OCI-LY3 (cell line): ENCODE measurements at regions not wholly inside any gene's neighbourhood (a gene's known extent, or its start where the extent isn't known, plus 50 kb on each side); places are given as distances from the start of the nearest gene placed in this dataset.
"Not testable (repeated sequence)": the region's sequence is repeated elsewhere in the genome, so short reads cannot be mapped to it uniquely, and the experiment has no call there.

Experiments used
- H2AFZ ChIP-seq: fragments of 200-600, 300-600 bp; shearing (Covaris generic); 2 replicates; pipeline ENCODE4 v1.6.0; 2014; ENCODE audit warnings: antibody characterized with exemption, low read depth, low read length
- H3K27ac ChIP-seq: fragments of 200-600, 300-600 bp; sonication (generic); 2 replicates; pipeline ENCODE4 v1.5.1; 2014; ENCODE audit warnings: mild to moderate bottlenecking, low read length, moderate library complexity, mixed read lengths
- H3K27me3 ChIP-seq: fragments of 200-600, 300-600 bp; sonication (generic); 2 replicates; pipeline ENCODE4 v1.6.1; 2014; ENCODE audit warnings: low read depth, low read length, mixed read lengths
- H3K36me3 ChIP-seq: fragments of 200-600, 300-600 bp; sonication (generic); replicated peaks from 2 replicates; pipeline ENCODE3; 2014; ENCODE audit warnings: low read depth, low read length, mixed read lengths
- H3K4me1 ChIP-seq: fragments of 300-600, 200-600 bp; sonication (generic); 2 replicates; pipeline ENCODE4 v1.6.1; 2014; ENCODE audit warnings: low read length, mixed read lengths
- H3K4me2 ChIP-seq: fragments of 200-600, 300-600 bp; sonication (generic); 2 replicates; pipeline ENCODE4 v1.6.1; 2014; ENCODE audit warnings: low read length, mixed read lengths
- H3K4me3 ChIP-seq: fragments of 300-600, 200-600 bp; sonication (generic); 2 replicates; pipeline ENCODE4 v1.5.1; 2014; ENCODE audit warnings: antibody characterized with exemption, mild to moderate bottlenecking, low read length, moderate library complexity
- H3K79me2 ChIP-seq: fragments of 300-600, 200-600 bp; shearing (Covaris generic); 2 replicates; pipeline ENCODE4 v1.6.1; 2014; ENCODE audit warnings: mild to moderate bottlenecking, low read length, mixed read lengths
- H3K9ac ChIP-seq: fragments of 300-600, 200-600 bp; shearing (Covaris generic); 2 replicates; pipeline ENCODE4 v1.6.0; 2014; ENCODE audit warnings: mild to moderate bottlenecking, low read length, moderate library complexity
- H3K9me3 ChIP-seq: fragments of 200-600, 300-600 bp; shearing (Covaris generic); 2 replicates; pipeline ENCODE4 v1.6.1; 2014; ENCODE audit warnings: low read length, mixed read lengths; ENCODE audit not compliant: insufficient read depth
- H4K20me1 ChIP-seq: fragments of 200-600, 300-600 bp; sonication (generic); 2 replicates; pipeline ENCODE4 v1.6.1; 2016; ENCODE audit warnings: low read length, mixed read lengths; ENCODE audit not compliant: insufficient read depth
- EZH2phosphoT487 ChIP-seq: fragments of 200-600 bp; shearing (Covaris generic); IDR thresholded peaks from 2 replicates; pipeline ENCODE4 v1.6.1; 2018; ENCODE audit warnings: antibody characterized with exemption, mixed run types, low read depth
- TF ChIP-seq, protein P1 (sequence below): fragments of 200-600, 300-600 bp; sonication (generic); IDR thresholded peaks from 2 replicates; pipeline ENCODE4 v1.5.1; 2014; ENCODE audit warnings: antibody characterized with exemption, low read length, low read depth

DNA sequence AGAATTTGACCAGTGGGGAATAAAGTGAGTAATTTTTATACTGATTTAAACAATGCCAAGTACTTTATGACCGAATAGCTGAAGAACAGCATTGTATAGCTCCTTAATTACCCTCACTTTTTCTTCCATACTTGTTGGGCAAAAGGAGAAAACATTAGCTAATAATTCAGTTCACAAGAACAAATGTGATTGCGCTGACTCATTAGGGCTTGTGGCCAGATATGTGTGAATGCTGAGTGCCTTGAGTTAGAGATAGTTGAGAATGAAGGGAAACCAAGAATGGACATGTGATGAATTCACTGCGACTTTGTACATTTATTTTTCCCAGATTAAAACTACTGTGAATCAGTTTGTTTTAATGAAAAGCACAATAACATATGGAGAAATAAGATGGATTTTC is 669.4 kb downstream of the TFAP2A start:
- H3K36me3 ChIP-seq, result no peaks in the 10 kb centered on the region
- H2AFZ ChIP-seq, result no peak overlapping the region
- no peak overlapping the region for H3K4me2 ChIP-seq
- TF ChIP-seq EZH2phosphoT487, result no peak
- TF ChIP-seq, protein P1, sequence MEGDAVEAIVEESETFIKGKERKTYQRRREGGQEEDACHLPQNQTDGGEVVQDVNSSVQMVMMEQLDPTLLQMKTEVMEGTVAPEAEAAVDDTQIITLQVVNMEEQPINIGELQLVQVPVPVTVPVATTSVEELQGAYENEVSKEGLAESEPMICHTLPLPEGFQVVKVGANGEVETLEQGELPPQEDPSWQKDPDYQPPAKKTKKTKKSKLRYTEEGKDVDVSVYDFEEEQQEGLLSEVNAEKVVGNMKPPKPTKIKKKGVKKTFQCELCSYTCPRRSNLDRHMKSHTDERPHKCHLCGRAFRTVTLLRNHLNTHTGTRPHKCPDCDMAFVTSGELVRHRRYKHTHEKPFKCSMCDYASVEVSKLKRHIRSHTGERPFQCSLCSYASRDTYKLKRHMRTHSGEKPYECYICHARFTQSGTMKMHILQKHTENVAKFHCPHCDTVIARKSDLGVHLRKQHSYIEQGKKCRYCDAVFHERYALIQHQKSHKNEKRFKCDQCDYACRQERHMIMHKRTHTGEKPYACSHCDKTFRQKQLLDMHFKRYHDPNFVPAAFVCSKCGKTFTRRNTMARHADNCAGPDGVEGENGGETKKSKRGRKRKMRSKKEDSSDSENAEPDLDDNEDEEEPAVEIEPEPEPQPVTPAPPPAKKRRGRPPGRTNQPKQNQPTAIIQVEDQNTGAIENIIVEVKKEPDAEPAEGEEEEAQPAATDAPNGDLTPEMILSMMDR, result no peak
- H3K79me2 ChIP-seq, result no peaks in the 10 kb centered on the region
- no peaks in the 10 kb centered on the region for H3K9me3 ChIP-seq
- H3K4me1 ChIP-seq, result no peaks in the 10 kb centered on the region
- no peak overlapping the region for H3K9ac ChIP-seq
- no peaks in the 10 kb centered on the region for H4K20me1 ChIP-seq
- H3K4me3 ChIP-seq, result no peak overlapping the region
- H3K27me3 ChIP-seq, result no peaks in the 10 kb centered on the region
- H3K27ac ChIP-seq, result no peak overlapping the region

DNA sequence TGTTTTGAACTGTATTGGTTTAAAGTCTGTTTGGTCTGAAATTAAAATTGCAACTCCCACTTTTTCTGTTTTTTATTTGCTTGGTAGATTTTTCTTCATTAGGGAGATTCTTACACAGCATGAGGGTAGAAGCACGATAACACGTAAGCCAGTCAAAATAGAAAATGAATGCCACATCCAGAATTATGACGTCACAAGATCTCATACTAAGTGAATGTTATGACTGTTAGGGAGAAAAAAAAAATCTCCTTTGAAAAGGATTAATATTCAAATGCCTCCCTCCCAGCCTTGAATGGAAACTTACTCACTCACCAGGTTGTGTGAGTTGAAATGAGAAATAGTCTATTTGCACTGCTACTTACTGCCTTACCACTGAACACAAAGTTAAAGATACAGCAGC is 670.8 kb downstream of the TFAP2A start:
- H3K4me1 ChIP-seq, result no peaks in the 10 kb centered on the region
- no peak overlapping the region for H3K4me2 ChIP-seq
- TF ChIP-seq, protein P1, result no peak
- no peak overlapping the region for H3K27ac ChIP-seq
- no peaks in the 10 kb centered on the region for H4K20me1 ChIP-seq
- H3K9me3 ChIP-seq, result no peaks in the 10 kb centered on the region
- no peak overlapping the region for H2AFZ ChIP-seq
- H3K27me3 ChIP-seq, result no peaks in the 10 kb centered on the region
- no peak overlapping the region for H3K9ac ChIP-seq
- no peak overlapping the region for H3K4me3 ChIP-seq
- H3K79me2 ChIP-seq, result no peaks in the 10 kb centered on the region
- no peaks in the 10 kb centered on the region for H3K36me3 ChIP-seq

DNA sequence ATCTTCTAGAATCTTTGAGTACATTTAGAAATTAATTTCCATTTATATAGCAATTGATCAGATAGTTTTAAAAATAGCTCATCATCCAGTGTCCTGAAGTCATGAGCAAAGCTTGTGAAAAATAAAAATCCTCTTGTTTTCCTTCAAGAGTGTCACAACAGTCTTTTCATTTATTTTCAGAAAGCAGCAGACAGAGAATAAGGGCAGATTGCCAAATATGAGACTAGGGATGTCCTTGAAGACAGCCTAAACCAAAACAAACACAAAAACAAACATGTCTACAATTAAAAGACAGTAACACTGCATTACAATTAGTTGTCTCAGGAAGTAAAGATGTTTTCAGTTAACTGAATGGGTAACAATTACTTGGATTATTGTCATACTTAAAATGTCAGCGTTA is 682.8 kb downstream of the TFAP2A start:
- H4K20me1 ChIP-seq, result no peaks in the 10 kb centered on the region
- no peaks in the 10 kb centered on the region for H3K36me3 ChIP-seq

DNA sequence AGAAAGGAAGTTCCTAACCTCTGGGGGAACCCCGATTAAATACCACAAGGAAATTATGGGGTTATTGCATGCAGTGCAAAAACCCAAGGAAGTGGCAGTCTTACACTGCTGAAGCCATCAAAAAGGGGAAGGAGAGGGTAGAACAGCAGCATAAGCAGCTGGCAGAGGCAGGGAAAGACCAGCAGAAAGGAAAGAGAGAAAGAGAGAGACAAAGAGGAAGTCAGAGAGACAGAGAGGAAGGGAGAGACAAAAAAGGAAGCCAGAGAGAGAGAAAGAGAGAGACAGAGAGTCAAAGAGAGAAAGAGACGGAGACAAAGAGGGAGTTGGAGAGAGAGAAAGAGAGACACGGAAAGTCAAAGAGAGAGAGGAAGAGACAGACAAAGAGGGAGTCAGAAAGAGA is 689.1 kb downstream of the TFAP2A start:
- H3K9me3 ChIP-seq, H3K27me3 ChIP-seq, H3K36me3 ChIP-seq, H3K79me2 ChIP-seq, H3K4me2 ChIP-seq, H2AFZ ChIP-seq, H3K27ac ChIP-seq, H3K4me3 ChIP-seq, H4K20me1 ChIP-seq, H3K9ac ChIP-seq, H3K4me1 ChIP-seq: not testable (repeated sequence)

More for the DNA sequence above, 682.8 kb downstream of the TFAP2A start:
- H3K9ac ChIP-seq, result no peak overlapping the region
- H2AFZ ChIP-seq, result no peak overlapping the region
- no peaks in the 10 kb centered on the region for H3K4me1 ChIP-seq
- H3K4me2 ChIP-seq, result no peak overlapping the region
- no peaks in the 10 kb centered on the region for H3K27me3 ChIP-seq
- no peak overlapping the region for H3K4me3 ChIP-seq
- TF ChIP-seq EZH2phosphoT487, result no peak
- TF ChIP-seq, protein P1, result no peak
- H3K79me2 ChIP-seq, result no peaks in the 10 kb centered on the region
- no peaks in the 10 kb centered on the region for H3K9me3 ChIP-seq
- no peak overlapping the region for H3K27ac ChIP-seq

DNA sequence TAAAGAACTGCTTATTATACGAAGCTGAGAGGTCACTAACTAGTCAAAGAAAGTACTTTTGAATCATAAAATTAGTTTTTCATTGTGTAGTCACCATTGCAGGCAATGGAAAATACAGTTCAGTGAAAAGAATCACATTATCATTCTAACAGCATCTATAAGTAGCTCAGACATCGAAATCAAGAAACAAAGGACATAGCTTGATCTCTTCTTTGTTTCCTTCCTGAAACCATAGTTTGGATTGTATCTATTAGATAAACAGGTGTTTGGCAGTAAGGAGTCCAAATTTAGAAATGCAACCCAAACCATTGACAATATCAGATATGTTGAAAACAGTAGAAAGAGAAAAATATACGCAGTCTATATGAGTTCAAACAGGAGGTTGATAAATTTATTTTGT is 697.3 kb downstream of the TFAP2A start:
- no peaks in the 10 kb centered on the region for H4K20me1 ChIP-seq
- H3K4me3 ChIP-seq, result no peak overlapping the region
- no peak overlapping the region for H3K4me2 ChIP-seq
- no peaks in the 10 kb centered on the region for H3K79me2 ChIP-seq
- H3K27me3 ChIP-seq, result no peaks in the 10 kb centered on the region
- H3K9me3 ChIP-seq, result no peaks in the 10 kb centered on the region
- no peaks in the 10 kb centered on the region for H3K4me1 ChIP-seq
- H3K27ac ChIP-seq, result no peak overlapping the region
- no peaks in the 10 kb centered on the region for H3K36me3 ChIP-seq
- no peak for TF ChIP-seq EZH2phosphoT487
- TF ChIP-seq, protein P1, result no peak
- no peak overlapping the region for H2AFZ ChIP-seq
- no peak overlapping the region for H3K9ac ChIP-seq
